GM23338 (cell line): ENCODE measurements at regions not wholly inside any gene's neighbourhood (a gene's known extent, or its start where the extent isn't known, plus 50 kb on each side); places are given as distances from the start of the nearest gene placed in this dataset.

ENCODE experiments used
- ATAC-seq: fragments of 200-7000 bp; cut with Tn5 transposase; 3 replicates; pipeline ENCODE4 v1.9.1; 2020
- DNase-seq: peaks from one replicate; pipeline ENCODE4 v3.0.0-alpha.2; 2015; ENCODE audit warnings: low spot score
- H2AFZ ChIP-seq: fragments of 200-600 bp; sonication (generic); 2 replicates; pipeline ENCODE4 v1.8.0; 2016; ENCODE audit warnings: antibody characterized with exemption, mild to moderate bottlenecking, moderate library complexity
- H3F3A ChIP-seq: fragments of 200-600 bp; sonication (generic); replicated peaks from 2 replicates; pipeline ENCODE4 v1.8.0; 2017; ENCODE audit warnings: antibody characterized with exemption, mixed run types, low read depth
- H3K27ac ChIP-seq: fragments of 200-600 bp; sonication (generic); 2 replicates; pipeline ENCODE4 v1.6.1; 2016; ENCODE audit warnings: low read depth
- H3K27me3 ChIP-seq: fragments of 200-600 bp; sonication (generic); 2 replicates; pipeline ENCODE4 v1.8.0; 2016; ENCODE audit warnings: mild to moderate bottlenecking, mixed run types, moderate library complexity; ENCODE audit not compliant: insufficient read depth
- H3K36me3 ChIP-seq: fragments of 200-600 bp; sonication (generic); 2 replicates; pipeline ENCODE4 v1.8.0; 2016; ENCODE audit warnings: mild to moderate bottlenecking; ENCODE audit not compliant: insufficient read depth
- H3K4me1 ChIP-seq: fragments of 200-600 bp; sonication (generic); 2 replicates; pipeline ENCODE4 v1.8.0; 2016; ENCODE audit warnings: mild to moderate bottlenecking, moderate library complexity; ENCODE audit not compliant: insufficient read depth
- H3K4me2 ChIP-seq: fragments of 200-600 bp; sonication (generic); 2 replicates; pipeline ENCODE4 v1.7.1; 2017; ENCODE audit warnings: mixed run types
- H3K4me3 ChIP-seq: fragments of 200-600 bp; sonication (generic); 2 replicates; pipeline ENCODE4 v1.6.1; 2016; ENCODE audit warnings: mixed run types
- H3K79me2 ChIP-seq: fragments of 200-600 bp; sonication (generic); replicated peaks from 2 replicates; pipeline ENCODE4 v1.8.0; 2017; ENCODE audit warnings: mild to moderate bottlenecking; ENCODE audit not compliant: insufficient read depth
- H3K9me2 ChIP-seq: fragments of 200-600 bp; sonication (generic); 2 replicates; pipeline ENCODE4 v1.8.0; 2017; ENCODE audit not compliant: insufficient read depth
- H4K20me1 ChIP-seq: fragments of 200-600 bp; sonication (generic); replicated peaks from 2 replicates; pipeline ENCODE4 v1.8.0; 2017; ENCODE audit warnings: mild to moderate bottlenecking; ENCODE audit not compliant: insufficient read depth
- H3K27ac Mint-ChIP-seq: 2 replicates; pipeline ENCODE4 v1.8.0; 2020; ENCODE audit warnings: inconsistent platforms, mild to moderate bottlenecking, moderate library complexity, mixed read lengths
- H3K27me3 Mint-ChIP-seq: 3 replicates; pipeline ENCODE4 v1.8.0; 2022; ENCODE audit warnings: low read depth, mild to moderate bottlenecking, moderate library complexity, mixed read lengths, inconsistent platforms; ENCODE audit not compliant: insufficient read depth, poor library complexity
- H3K36me3 Mint-ChIP-seq: 3 replicates; pipeline ENCODE4 v1.8.0; 2021; ENCODE audit warnings: low read depth, mild to moderate bottlenecking, inconsistent platforms, moderate library complexity, mixed read lengths
- H3K4me1 Mint-ChIP-seq: 3 replicates; pipeline ENCODE4 v1.8.0; 2020; ENCODE audit warnings: mild to moderate bottlenecking, inconsistent platforms, mixed read lengths
- H3K4me3 Mint-ChIP-seq: 3 replicates; pipeline ENCODE4 v1.8.0; 2021; ENCODE audit warnings: moderate library complexity, mild to moderate bottlenecking, inconsistent platforms, mixed read lengths
- H3K9me3 Mint-ChIP-seq: 3 replicates; pipeline ENCODE4 v1.8.0; 2020; ENCODE audit warnings: moderate library complexity, mild to moderate bottlenecking, inconsistent platforms, mixed read lengths
- CREB1 ChIP-seq: fragments of 250-450 bp; sonication (Bioruptor Pico); IDR thresholded peaks from 2 replicates; pipeline ENCODE4 v1.5.0; 2020; ENCODE audit warnings: low read depth, mild to moderate bottlenecking, moderate library complexity
- CTCF ChIP-seq, 2 experiments: fragments of 200-600 bp in 1 of 2; sonication (generic) in 1 of 2; conservative IDR thresholded peaks; 2 replicates each; pipeline versions ENCODE4 v1.5.1 to v1.6.1; 2016 to 2017; ENCODE audit warnings: antibody characterized with exemption in 2 of 2, low read depth in 2 of 2, mild to moderate bottlenecking in 2 of 2, moderate library complexity in 1 of 2
- ETS1 ChIP-seq: IDR thresholded peaks from 2 replicates; pipeline ENCODE4 v1.6.1; 2016; ENCODE audit warnings: antibody characterized with exemption
- EZH2 ChIP-seq: fragments of 200-600 bp; sonication (generic); IDR thresholded peaks from one replicate; pipeline ENCODE4 v1.8.0; 2017; ENCODE audit warnings: antibody characterized with exemption, mild to moderate bottlenecking, low read depth; ENCODE audit not compliant: unreplicated experiment
- EZH2phosphoT487 ChIP-seq: fragments of 200-600 bp; sonication (generic); IDR thresholded peaks from one replicate; pipeline ENCODE4 v1.8.1; 2018; ENCODE audit warnings: antibody characterized with exemption; ENCODE audit not compliant: unreplicated experiment
- REST ChIP-seq: IDR thresholded peaks from one replicate; pipeline ENCODE4 v1.6.1; 2018; ENCODE audit warnings: antibody characterized with exemption; ENCODE audit not compliant: unreplicated experiment

- TF ChIP-seq REST = no peak
- TF ChIP-seq CTCF (conservative IDR thresholded peaks at IDR 0.05; ENCODE audit: low read depth in 2 of 2) = no peak
Observed at GRCh38 chr1:30613188-30613587, 110.2 kb downstream of the MATN1 start (continued).

- 0 out of 3 replicates have a peak, but pooled peaks cover 3% of the 10 kb centered on the region for H3K4me1 Mint-ChIP-seq
- no peak for ATAC-seq
- H3K27me3 ChIP-seq = no peaks in the 10 kb centered on the region
Observed at GRCh38 chr1:30612536-30613065, 110.8 kb downstream of the MATN1 start.

More at GRCh38 chr1:30612536-30613065, 110.8 kb downstream of the MATN1 start:
- Histone ChIP-seq H3F3A (no peaks in the 10 kb centered on the region), H3K36me3 (no peaks in the 10 kb centered on the region), H3K4me2 (no peak overlapping the region), H4K20me1 (no peaks in the 10 kb centered on the region), H3K79me2 (no peaks in the 10 kb centered on the region), H2AFZ (no peak overlapping the region), H3K27ac (no peak overlapping the region), H3K9me2 (0 out of 2 replicates have a peak, but pooled peaks cover 7% of the 10 kb centered on the region), H3K4me1 (no peaks in the 10 kb centered on the region), H3K4me3 (no peak overlapping the region)
- TF ChIP-seq CTCF (conservative IDR thresholded peaks at IDR 0.05; ENCODE audit: low read depth in 2 of 2) (no peak), EZH2 (no peak), EZH2phosphoT487 (no peak), ETS1 (no peak), CREB1 (CRISPR knock-in tag) (no peak)
- peaks cover 8% of the 10 kb centered on the region for H3K27me3 Mint-ChIP-seq
- H3K9me3 Mint-ChIP-seq = no peaks in the 10 kb centered on the region; the same call in 2 of the 3 replicates
- no peaks in the 10 kb centered on the region for H3K36me3 Mint-ChIP-seq
- DNase-seq = no peak
- H3K4me3 Mint-ChIP-seq = no peak overlapping the region
- no peak overlapping the region for H3K27ac Mint-ChIP-seq
